ENCODE measurements at regions not wholly inside any gene's neighbourhood (a gene's known extent, or its start where the extent isn't known, plus 50 kb on each side); places are given as distances from the start of the nearest gene placed in this dataset.

DNA sequence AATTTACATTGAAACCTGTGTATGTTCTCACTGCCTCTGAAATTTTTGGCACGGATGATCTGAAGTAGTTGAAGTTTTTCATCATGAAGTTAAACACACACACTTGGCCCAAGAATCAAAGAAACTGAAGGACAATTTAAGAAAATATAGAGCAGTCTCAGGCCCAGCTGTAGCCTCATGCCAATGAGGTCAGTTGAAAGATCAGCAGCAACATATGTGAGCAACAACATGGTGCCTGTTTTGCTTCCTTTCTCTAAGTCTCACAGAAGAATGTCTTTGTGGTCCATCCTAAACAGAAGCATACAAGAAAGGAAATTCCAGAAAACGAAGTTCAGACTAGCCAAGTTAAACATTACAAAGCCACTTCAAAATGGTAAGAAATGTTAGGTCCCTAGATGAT, 1737.2 kb downstream of the MAT2B start:
- DNase-seq = no peak

DNA sequence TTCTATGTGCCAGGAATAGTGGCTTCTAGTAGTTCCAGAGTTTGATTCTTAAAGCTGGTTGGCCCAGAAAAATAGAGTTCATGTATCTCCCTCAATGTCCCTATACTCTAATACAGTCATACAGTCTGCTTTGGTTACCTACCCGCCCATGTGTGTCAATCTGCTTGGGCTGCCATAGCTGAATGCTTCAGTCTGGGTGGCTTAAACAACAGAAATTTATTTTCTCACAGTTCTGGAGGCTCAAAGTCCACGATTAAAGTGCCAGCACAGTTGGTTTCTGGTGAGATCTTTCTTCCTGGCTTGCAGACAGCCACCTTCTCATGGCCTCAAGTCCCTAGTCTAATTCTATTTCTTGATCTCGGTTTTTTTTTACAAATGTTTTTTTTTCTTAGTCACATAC, 1739.0 kb downstream of the MAT2B start:
- DNase-seq = no peak

DNA sequence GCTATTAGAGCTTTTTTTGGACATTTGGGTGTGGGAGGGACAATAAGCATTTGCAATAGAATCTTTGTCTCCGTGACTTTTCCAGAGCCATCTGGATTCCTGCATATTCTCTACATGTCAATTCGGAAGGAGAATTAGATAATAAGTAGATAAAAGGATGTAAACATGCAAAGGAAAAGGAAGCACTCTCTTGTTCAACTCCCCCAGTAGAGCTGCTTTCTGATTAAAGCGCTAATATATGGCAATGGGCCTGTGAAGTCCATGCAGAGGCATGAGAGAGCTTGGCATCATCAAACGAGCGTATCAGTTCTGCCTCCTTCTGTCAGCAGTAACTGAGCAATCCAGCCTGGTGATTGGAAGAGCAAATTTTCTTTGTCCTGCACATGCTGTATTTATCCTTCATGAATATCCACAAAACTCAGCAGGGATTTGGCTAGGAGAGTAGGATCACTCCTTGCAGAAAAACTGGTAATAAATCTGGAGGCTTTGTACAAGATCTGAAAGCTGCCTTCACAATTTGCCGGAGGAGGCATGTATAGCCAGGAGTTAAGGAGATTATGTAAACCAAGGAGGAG, 1752.9 kb downstream of the MAT2B start:
- no peak for DNase-seq

DNA sequence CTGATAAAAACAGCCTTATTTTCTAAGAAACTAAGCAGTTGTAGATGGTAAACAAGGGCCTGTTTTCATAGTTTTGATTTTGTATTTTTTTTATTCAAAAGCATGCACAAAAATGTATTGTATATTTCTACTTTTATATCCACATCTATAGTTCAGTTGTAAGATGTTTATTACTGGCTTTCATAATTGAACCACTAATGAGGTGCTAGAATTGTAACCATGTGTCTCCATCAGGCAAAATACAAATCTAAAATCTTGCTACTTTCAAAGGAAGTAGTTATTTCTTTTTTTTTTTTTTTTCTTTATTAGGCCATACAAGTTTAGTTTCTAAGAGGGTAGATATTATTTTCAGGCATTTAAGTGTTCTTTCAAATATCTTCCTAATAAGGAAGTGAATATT, 1755.0 kb downstream of the MAT2B start:
- DNase-seq = no peak

DNA sequence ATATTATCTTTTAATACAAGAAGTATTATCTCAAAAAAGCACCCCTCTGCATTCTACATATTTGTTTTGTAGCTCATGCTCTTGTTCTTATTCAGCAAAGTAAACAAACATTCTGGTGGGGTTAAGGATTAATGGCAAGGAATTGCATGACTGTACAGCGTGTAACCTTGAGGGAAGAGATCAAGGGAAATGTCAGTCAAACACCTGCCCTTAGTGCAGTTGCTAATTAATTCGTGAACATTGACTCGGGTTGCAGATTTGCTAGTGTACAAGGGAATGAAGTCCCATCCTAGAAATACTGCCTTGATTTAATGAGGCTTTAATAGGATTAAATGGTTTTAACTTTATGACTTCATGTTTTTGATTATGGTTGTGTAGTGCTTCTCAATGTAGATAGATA, 1758.1 kb downstream of the MAT2B start:
- DNase-seq = no peak

DNA sequence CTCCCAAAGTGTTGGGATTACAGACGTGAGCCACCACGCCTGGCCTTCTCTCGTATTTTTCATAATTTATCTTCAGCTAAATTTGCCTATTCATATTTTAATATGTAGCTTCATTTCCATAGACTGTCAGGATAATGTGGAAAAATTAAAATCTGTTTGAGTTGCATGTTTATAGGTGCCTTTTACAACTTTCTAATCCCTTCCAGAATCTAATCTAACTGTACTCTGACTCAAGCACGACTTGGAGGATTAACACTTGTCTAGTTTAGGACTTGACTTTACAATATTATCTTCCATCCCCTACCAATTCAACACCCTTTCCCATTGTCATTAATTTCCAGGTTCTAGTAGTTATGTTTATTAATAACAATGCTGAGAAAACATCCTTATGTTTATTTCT, 1761.5 kb downstream of the MAT2B start:
- no peak for DNase-seq

DNA sequence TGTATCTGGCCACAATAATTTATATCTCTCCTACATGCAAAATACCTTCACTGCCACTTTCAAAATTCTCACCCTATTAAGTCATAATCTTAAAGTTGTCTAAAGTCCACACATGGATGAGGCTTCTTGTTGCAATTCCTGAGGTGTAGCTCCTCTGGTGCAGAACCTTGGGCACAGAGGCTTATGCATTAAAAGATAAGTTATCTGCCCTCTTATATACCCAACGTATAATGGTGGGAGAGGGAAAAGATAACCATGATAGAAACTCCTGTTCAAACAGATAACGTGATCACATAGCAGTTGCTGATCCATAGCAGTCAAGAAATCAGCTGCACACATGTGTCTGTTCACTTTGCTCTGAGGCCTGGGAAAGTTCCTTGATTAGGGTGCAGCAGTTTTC, 1767.0 kb downstream of the MAT2B start:
- no peak for DNase-seq

DNA sequence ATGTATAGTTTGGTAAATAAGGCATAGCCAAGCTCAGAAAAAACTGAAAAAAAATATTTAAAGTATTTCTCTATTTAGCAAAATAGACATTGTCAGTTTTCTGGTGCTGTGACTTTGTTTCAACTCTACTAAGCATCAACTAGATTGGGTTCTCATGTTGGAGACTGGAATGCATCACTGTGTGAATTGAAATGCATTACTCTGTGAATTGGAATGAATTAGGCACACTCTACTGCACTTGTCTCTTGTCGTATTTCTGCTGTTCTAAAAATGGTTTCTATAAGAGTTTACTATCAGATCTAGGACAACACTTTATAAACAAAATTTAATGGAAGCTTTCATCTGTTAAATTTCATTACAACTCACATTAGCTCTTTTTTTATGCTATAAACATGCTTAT, 1772.2 kb downstream of the MAT2B start:
- DNase-seq = no peak

DNA sequence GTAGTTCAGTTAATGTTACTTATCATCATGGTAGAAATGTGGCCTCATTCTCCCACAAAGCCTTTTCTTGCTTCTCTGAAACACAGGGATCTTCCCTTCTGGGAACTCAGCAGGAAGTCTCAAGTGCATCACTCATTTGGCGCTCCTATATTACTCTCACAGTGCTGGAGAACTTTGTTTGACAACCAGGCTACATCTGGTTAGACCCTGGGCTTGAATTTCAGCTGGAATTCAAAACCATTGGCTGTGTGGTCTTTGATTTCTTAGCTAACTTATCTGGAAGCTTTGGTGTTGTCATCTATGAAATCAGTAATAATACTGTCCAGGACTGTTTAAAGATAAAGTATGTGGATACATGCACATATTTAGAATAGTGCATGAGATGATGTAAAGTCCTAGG, 1777.1 kb downstream of the MAT2B start:
- no peak for DNase-seq

DNA sequence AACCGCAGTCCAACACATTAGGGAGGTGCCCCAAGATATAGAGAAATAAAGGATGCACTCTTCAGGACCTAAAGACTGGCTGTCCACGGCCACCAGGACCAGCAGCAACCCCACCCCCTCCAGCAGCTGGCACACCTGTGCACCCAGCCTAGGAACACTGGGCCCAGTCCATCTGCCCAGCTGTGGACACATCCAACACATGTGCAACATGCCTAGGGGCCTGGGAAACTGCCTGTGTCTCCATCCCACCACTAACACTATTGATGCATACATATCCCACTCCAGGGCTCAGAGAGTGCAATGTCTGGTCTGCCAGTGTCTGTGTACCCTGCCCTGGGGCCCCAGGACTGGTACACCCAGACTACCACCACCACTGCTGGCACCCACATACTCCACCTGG, 1781.3 kb downstream of the MAT2B start:
- no peak for DNase-seq

DNA sequence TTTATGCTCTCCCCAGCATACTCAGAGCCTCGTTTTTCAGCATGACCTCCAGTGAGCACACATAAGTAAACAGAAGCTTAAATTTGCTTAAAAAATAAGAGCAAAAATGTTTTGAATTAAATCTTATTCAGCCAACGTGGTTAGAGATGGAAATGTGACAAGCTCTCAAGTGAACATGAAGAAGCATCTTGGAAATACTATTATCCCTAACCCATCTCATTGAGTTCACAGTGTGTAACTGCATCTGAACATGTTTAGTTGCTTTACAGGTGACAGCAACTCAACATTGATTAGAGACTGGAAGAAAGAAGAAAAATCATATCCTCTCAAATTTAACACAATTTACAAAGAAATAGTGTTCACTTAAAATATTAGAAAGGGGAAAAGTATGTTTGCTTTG, 1785.1 kb downstream of the MAT2B start:
- DNase-seq = no peak

DNA sequence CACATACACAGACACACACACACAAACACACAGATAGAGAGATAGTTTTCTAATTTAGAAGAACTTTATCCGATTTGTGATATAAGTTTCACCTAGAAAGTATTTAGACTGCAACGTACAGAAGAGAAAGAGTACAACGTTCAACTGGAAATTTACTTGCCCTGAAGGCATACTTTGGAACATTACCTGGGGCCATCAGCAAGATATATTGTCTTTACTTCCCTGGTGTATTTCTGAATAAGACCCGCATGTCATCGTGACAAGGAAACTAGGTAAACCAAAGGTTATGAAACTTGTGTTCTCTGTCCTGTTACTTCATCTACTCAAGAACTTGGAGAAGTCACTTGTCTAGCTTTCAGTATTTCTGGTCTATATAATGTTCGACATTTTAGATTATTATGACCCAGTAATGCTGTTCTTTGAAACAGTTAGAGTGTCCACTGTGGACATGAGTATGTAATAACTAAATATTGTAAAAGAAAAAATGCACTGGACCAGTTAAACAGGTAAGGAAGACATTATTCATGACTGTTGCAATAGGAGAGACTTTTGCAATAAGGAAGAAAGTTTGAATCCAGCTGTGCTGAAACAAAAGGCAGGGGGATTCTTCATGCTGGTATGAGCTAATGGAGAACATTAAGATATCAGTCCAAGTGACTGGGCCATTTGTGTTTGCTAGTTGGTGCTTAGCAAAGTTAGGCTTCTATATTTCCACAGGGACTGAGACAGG, 1791.1 kb downstream of the MAT2B start:
- no peak for DNase-seq

DNA sequence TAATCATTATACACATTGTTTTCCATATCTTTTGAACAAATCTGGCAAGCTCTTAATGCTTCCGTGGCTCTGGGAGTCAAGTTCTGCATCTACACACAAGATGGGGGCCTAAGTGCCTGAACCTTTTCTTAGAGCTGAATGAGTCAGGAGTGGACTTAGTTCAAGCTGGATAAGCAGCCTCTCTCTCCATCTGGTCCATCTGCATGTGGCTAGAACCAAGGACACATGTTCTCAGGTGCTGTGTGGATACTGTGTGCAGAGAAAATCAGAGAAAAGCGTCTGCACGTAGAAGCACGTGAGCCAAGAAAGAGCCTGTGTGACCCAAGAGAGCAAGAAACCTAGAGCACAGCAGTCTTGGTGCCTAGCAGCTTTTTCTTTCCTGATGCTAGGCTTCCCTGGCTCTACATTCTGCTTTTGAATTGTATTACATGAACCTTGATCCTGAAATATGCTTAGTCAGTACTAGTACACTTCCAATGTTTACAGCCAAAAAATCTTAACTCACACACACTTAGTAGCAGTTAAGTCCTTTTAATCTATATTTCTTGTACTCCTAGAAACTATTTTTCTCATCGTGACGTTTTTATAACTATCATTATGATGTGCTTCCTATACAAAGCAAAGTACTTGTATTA, 1798.9 kb downstream of the MAT2B start:
- no peak for DNase-seq

DNA sequence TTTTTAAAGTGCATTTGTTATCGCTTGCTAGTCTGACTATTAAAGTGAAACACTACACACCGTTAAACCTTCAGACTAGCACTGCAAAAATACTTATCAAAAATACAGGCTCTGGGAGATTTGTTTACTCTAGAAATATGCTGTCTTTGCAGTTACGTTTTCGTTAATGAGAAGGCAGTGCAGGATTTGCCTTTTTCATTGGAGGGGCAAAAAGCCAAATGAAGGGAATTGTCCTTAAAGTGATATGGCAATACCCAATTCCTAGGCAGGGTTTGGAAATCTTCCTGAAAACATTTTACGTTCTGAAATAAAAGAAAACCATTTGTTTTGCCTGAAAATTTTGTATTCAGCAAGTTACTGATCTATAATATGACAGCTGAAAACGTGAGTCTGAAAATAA, 1800.2 kb downstream of the MAT2B start:
- no peak for DNase-seq

DNA sequence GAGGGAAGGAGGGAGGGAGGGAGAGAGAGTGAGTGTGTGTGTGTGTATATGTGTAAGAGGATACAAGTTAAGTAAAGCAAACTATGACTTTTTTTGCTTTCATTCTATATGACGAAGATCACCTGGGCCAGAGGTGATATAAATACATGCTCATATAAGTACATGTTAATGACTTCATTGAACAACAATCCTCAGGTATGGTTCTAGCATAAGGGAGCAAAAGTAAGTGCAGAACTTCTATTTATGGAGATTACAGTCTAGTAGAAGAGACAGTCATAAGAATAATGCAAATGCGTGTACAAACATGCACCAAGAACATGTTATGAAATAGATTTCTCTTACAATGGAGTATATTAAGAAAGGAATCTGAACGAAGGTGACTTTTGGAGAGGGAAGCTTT, 1804.0 kb downstream of the MAT2B start:
- DNase-seq = no peak

DNA sequence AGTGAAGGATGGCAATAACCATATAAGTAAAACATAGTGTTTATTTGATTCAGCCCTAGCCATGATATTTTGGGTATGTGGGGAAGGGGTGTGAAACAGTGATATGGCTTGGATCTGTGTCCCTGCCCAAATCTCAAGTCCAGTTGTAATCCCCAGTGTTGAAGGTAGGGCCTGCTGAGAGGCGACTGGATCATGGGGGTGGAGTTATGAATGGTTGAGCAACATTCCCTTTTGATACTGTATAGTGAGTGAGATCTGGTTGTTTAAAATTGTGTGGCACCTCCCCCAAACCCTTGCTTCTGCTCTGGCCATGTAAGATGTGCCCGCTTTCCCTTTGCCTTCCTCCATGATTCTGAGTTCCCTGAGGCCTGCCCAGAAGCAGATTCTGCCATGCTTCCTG, 1804.6 kb downstream of the MAT2B start:
- DNase-seq = no peak

DNA sequence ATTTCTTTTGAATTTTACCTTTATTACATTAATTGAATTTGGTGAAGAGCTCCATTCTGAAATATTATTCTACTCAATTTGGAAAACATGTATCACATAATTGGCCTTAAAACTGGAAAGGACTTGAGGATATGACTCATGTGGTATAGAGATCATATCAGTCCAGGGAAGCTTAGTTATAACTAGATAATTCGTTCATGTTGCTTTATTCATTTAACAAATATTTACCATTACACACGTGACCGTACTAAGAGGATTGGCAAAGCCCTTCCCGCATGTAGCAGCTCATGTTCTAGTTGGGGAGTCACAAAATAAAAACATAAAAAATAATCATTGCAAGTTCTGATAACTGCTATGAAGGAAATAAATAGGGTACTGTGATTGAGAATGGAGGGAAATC, 1816.5 kb downstream of the MAT2B start:
- DNase-seq = no peak

DNA sequence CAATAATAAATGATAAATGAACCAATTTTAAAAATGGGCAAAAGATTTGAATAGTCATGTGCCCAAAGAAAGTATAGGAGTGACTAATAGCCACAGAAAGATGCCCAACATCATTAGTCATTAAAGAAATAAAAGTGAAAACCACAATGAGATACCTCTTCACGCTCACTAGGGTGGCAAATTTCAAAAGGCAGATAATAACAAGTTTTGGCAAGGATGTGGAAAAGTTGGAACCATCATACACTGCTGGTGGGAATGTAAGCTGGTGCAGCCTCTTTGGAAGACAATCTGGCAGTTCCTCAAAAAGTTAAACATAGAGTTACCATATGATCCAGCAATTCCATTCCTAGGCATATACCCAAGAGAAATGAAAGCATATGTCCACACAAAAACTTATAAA, 1819.8 kb downstream of the MAT2B start:
- DNase-seq = no peak

DNA sequence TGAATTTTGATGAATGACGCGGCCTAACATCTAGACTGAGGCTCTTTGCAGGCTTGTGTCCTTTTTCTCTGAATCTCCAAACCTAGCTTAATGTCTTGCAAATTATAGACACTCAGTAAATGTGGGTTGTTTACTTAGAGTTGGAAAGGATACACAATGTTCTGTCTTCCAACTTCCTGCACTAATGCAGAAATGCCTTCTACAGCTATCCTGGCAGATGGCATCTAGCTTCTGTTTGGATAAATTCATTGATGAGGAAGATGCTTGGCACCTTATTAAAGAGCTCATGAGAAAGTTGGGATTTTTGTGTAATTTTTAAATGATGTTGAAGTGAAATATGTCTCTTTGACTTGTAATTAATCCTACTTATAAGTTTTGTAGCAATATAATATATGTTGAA, 1822.2 kb downstream of the MAT2B start:
- DNase-seq = no peak

DNA sequence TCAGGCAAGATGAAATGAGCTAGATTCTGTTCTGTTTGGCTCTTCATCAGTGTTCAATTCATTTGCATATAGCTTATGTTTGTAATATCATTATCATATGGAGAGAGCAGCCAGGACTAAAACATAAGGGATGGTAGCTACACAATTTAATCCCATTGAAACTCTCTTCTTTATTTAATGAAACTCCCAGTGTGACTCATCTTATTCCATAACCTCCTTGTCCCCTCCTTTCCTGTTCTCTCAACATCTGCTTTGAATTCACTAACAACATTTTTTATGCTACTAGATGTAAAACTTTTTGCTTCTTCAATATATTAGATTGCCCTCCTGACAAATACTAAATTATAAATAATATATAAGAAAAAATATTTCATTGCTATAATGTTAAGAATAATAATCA, 1823.4 kb downstream of the MAT2B start:
- DNase-seq = no peak

DNA sequence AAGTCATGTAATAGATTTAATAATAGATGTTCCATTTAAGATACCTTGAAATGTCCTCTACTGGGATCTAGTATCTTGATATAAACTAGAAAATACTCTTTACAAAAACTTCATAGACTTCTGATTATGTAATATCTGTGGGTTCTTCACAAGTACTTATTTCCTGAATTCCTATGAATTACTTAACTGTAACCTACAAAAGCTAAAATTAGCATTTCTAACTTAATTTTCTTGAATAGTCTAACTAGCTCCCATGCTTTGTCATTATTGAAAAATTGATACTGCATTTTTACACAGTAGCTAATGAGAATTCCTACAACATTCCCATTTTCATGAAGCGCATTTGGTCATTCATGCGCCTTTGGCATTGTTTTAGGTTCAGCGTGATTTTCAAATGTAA, 1828.2 kb downstream of the MAT2B start:
- no peak for DNase-seq

DNA sequence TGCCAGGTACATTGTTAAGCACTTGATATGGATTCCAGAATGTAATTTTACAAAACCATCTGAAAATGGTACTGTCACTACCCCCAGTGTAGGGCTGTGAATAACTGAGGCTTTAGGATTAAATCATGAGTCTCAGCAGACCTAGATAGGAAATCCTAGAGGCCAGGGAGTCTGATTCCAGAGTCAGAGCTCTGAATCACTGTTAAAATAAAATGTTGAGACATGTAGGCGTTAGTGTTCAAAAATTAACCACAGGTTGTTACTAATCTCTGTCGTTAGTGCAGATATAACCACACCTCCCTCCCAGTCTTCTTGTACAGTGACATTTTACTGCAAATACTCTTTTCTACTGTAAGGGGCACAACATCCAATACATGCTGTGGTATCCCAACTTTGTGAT, 1828.8 kb downstream of the MAT2B start:
- DNase-seq = no peak

DNA sequence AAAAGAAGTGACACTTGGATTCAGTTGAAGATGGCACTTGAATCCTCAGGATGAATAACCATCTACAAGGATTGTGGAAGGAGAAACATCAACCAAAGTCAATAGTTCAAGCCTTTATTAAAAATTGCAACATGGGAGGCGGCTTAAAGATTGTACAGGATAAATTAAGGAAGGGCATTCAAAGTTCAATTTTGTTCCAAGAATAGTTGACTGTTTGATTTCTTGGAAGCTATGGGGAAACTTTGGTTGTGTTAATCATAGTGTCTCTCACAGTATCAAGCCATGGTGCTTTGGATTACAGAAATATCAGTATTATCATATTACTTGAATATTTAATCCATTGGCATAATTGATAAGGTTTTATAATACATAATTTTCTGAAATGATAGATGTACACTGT, 1844.3 kb downstream of the MAT2B start:
- DNase-seq = no peak

DNA sequence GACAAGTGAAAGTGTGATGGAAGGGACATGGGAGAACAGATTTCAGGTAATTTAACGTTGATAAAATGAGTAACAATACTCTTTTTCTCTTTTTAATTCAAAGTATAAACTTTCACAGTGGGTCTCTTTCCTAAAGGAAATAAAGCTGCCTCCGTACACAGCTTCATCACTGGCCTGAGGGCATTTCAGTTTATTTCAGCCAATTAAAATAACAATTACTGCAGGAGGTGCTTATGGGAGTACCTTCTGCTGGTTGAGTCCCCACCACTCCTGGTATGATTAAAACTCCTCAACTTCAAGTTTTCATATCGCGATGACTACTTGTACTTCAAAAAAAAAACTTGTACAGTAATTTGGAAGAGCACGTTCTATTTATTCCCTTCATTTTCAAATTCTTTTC, 1845.9 kb downstream of the MAT2B start:
- no peak for DNase-seq

DNA sequence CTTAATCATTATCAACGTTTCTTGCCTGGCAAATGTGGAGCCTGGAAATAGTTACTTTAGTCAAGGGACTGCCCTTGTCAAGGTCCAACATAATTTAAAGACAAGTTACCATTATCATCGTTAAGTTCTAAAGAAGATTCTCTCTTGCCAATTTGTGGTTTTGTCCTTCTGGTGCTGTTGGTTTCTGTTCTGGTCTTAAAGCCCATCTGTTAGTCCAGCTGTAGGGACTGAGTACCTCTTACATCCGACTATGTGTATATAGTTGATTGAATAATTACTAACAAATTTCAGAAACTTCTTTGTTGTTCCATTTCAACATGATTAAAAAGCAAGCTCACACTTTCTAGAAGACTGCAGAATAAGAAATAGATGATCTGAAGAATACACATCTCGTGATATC, 1854.9 kb downstream of the MAT2B start:
- no peak for DNase-seq
